ENCODE measurements at regions not wholly inside any gene's neighbourhood (a gene's known extent, or its start where the extent isn't known, plus 50 kb on each side); places are given as distances from the start of the nearest gene placed in this dataset.

- DNase-seq (ENCODE audit: low read depth) = no peak
Measured at GRCh38 chr10:44243851-44244510, 140.9 kb downstream of the CXCL12 start.

GRCh38 chr10:44242826-44243225, 142.1 kb downstream of the CXCL12 start:
- DNase-seq (ENCODE audit: low read depth) = no peak

- DNase-seq (ENCODE audit: low read depth) = no peak
Measured at GRCh38 chr10:44242091-44242490, 142.8 kb downstream of the CXCL12 start.

- no peak for DNase-seq (ENCODE audit: low read depth)
Measured at GRCh38 chr10:44240584-44241205, 144.2 kb downstream of the CXCL12 start.

- no peak for DNase-seq (ENCODE audit: low read depth)
Measured at GRCh38 chr10:44238212-44238611, 146.7 kb downstream of the CXCL12 start.

- no peak for DNase-seq (ENCODE audit: low read depth)
Measured at GRCh38 chr10:44237364-44238049, 147.4 kb downstream of the CXCL12 start.

- no peak for DNase-seq (ENCODE audit: low read depth)
Measured at GRCh38 chr10:44235363-44235762, 149.5 kb downstream of the CXCL12 start.

GRCh38 chr10:44234483-44234875, 150.4 kb downstream of the CXCL12 start:
- no peak for DNase-seq (ENCODE audit: low read depth)

GRCh38 chr10:44233561-44234482, 151.1 kb downstream of the CXCL12 start:
- DNase-seq (ENCODE audit: low read depth) = no peak

GRCh38 chr10:44217274-44217820, 167.6 kb downstream of the CXCL12 start:
- no peak for DNase-seq (ENCODE audit: low read depth)

GRCh38 chr10:44216073-44216472, 168.8 kb downstream of the CXCL12 start:
- no peak for DNase-seq (ENCODE audit: low read depth)

GRCh38 chr10:44209811-44210210, 175.1 kb downstream of the CXCL12 start:
- DNase-seq (ENCODE audit: low read depth) = no peak

- DNase-seq (ENCODE audit: low read depth) = no peak
Measured at GRCh38 chr10:44207160-44207559, 177.7 kb downstream of the CXCL12 start.

- DNase-seq (ENCODE audit: low read depth) = no peak
Measured at GRCh38 chr10:44206127-44206818, 178.6 kb downstream of the CXCL12 start.

GRCh38 chr10:44205067-44205466, 179.8 kb downstream of the CXCL12 start:
- no peak for DNase-seq (ENCODE audit: low read depth)

GRCh38 chr10:44203535-44203934, 181.4 kb downstream of the CXCL12 start:
- DNase-seq (ENCODE audit: low read depth) = no peak

- DNase-seq (ENCODE audit: low read depth) = no peak
Measured at GRCh38 chr10:44202952-44203351, 181.9 kb downstream of the CXCL12 start.

GRCh38 chr10:44201656-44202055, 183.2 kb downstream of the CXCL12 start:
- DNase-seq (ENCODE audit: low read depth) = no peak

GRCh38 chr10:44201011-44201410, 183.9 kb downstream of the CXCL12 start:
- no peak for DNase-seq (ENCODE audit: low read depth)

GRCh38 chr10:44199991-44200655, 184.8 kb downstream of the CXCL12 start:
- no peak for DNase-seq (ENCODE audit: low read depth)

- DNase-seq (ENCODE audit: low read depth) = no peak
Measured at GRCh38 chr10:44199267-44199666, 185.6 kb downstream of the CXCL12 start.

Data from CMK (cell line).